Transverse colon (tissue), 4 donors: ENCODE measurements at regions not wholly inside any gene's neighbourhood (a gene's known extent, or its start where the extent isn't known, plus 50 kb on each side); places are given as distances from the start of the nearest gene placed in this dataset.

ENCODE experiments used
- EP300 ChIP-seq: sonication (generic); formaldehyde crosslinking; IDR thresholded peaks from one replicate; pipeline ENCODE4 v1.6.1; 2017; ENCODE audit warnings: antibody characterized with exemption, low read depth
- POLR2A ChIP-seq: fragments of 450-650 bp; IDR thresholded peaks from one replicate; pipeline ENCODE4 v1.6.1; 2016; ENCODE audit warnings: antibody characterized with exemption, mild to moderate bottlenecking, moderate library complexity
- POLR2AphosphoS5 ChIP-seq, 3 donors: sonication (generic); formaldehyde crosslinking; IDR thresholded peaks; one replicate each; pipeline ENCODE4 v1.6.1; 2016; ENCODE audit warnings: antibody characterized with exemption in 3 of 3
- TF ChIP-seq, protein P1 (sequence below), 5 experiments: fragments of 200-600 bp in 3 of 5; fragments of 450-650 bp in 2 of 5; sonication (generic) in 3 of 5; IDR thresholded peaks; 1 replicate in 2 of 5; 2 replicates in 3 of 5; pipeline ENCODE4 v1.5.1; 2016 to 2017; ENCODE audit warnings: antibody characterized with exemption in 5 of 5, inconsistent platforms in 3 of 5, mild to moderate bottlenecking in 2 of 5, moderate library complexity in 1 of 5

DNA sequence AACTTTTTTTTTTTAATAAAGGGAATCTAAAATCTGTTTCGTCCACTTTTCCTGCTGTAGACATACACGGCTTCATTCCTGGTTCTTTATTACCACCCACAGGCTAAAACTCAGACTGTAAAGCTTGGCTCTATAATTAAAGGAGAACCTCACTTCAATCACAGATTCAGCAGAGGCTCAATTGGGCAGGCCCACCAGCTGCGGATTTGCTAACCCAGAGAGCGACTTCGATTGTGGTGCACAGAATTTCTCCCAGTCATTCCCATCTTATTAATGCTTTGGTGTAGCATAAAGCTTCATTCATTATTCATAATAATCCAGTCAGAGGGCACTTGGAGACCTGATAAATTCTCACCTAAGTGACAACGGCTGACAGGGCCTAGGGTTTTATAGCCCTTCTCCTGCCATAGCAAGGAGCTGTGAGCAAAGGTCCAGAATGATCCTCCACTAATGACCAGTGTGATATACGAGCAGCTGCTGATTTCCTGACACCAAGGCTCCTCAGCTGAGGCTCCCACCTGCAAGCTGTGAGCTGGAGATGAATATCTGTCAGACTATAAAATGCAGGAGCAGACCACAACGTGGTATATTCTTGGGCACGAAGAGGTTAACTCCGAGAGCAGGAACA, 149.0 kb downstream of the ATP6V1G3 start:
- TF ChIP-seq, protein P1, sequence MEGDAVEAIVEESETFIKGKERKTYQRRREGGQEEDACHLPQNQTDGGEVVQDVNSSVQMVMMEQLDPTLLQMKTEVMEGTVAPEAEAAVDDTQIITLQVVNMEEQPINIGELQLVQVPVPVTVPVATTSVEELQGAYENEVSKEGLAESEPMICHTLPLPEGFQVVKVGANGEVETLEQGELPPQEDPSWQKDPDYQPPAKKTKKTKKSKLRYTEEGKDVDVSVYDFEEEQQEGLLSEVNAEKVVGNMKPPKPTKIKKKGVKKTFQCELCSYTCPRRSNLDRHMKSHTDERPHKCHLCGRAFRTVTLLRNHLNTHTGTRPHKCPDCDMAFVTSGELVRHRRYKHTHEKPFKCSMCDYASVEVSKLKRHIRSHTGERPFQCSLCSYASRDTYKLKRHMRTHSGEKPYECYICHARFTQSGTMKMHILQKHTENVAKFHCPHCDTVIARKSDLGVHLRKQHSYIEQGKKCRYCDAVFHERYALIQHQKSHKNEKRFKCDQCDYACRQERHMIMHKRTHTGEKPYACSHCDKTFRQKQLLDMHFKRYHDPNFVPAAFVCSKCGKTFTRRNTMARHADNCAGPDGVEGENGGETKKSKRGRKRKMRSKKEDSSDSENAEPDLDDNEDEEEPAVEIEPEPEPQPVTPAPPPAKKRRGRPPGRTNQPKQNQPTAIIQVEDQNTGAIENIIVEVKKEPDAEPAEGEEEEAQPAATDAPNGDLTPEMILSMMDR (IDR thresholded peaks at IDR 0.05): no peak
- no peak for TF ChIP-seq EP300
- TF ChIP-seq POLR2A: no peak
- TF ChIP-seq POLR2AphosphoS5 (IDR thresholded peaks at IDR 0.05): no peak
